ENCODE measurements at regions not wholly inside any gene's neighbourhood (a gene's known extent, or its start where the extent isn't known, plus 50 kb on each side); places are given as distances from the start of the nearest gene placed in this dataset.
A peak's percentile ranks its signal among the peaks of the same experiment; 100 is the strongest.
"Not testable (repeated sequence)": the region's sequence is repeated elsewhere in the genome, so short reads cannot be mapped to it uniquely, and the experiment has no call there.

DNA sequence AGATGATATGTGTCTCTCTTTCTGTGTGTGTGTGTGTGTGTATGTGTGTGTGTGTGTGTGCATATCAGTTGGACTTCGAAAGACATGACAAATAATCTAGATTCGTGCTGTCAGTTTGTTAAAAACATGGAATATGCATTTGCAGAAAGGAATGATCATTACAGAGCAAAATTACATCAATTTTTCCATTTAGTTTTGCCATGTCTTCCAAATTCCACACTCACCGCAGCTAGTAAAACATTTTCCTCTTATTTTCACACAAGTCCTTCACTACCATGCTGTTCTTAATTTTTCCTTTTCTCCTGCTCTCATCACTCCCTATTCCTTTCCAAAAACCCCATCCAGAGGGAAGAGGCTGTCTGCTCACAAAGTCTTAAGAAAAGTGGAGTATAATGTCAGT, 1191.4 kb upstream of the SLC39A10 start:
- no peak for DNase-seq

DNA sequence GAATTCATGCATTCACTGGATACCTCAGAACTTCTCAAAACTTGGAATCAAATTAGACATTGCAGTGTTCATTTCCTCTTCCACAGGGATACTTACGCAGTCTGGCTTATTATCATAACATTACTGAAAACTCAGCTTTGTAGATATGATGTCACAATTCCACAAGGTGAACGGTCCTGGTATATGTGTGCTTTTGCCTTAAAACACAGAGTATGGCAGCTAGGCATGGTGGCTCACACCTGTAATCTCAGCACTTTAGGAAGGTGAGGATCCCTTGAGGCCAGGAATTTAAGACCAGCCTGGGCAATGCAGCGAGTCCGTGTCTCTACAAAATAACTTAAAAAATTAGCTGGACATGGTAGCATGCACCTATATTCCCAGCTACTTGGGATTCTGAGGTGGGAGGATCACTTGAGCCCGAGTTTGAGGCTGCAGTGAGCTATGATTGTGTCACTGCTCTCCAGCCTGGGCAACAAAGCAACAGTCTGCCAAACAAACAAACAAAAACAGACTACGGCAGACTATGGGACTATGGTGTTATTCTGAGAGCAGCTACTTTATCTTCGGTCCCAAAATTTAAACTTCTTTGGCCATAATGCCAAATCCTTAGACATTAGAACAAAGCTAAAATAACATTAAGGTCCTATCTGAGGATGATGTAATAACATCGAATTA, 1191.9 kb upstream of the SLC39A10 start:
- DNase-seq, result no peak

DNA sequence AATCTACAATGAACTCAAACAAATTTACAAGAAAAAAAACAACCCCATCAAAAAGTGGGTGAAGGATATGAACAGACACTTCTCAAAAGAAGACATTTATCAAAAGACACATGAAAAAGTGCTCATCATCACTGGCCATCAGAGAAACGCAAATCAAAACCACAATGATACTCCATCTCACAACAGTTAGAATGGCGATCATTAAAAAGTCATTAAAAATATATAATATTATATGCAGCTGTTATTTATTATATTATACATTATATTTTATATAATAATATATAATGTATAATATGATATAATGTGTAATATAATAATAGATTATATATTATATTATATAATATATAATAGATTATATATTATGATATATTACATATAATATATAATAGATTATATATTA, 1194.1 kb upstream of the SLC39A10 start:
- not testable (repeated sequence) for DNase-seq

DNA sequence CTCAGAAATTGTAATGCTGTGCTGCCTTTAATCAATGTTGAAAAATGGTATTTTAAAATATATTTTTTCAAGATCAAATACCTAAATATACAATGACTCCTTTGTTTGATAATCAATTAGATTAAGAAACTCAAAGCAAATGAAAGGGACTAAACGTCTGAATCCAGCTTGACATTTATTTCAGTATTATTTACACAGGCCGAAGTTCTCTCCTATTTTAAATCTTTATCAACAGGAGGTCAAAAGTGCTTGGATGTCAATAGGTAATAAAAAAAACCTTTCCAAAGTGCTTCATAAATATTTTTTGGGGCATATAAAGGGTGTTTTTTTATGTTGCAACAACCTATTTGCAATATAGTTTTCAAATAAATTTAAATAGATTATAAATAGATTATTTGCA, 1201.7 kb upstream of the SLC39A10 start:
- no peak for DNase-seq

DNA sequence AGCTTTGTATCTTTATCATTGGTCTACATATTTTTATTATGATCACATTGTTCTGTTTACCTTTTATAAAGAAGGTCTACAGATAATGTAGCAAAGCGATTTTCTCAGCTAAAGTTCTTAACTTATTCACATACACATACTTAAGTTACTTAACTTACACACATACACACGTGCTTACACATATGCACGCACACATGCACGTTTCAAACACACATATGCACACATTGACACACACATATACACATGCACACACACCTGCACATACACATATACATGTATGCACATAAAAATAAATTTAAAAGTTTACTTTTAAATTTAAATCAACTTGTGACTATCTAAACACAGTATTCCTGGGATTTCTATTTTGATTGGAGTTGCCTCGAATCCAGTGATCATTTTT, 1204.5 kb upstream of the SLC39A10 start:
- DNase-seq, result no peak

DNA sequence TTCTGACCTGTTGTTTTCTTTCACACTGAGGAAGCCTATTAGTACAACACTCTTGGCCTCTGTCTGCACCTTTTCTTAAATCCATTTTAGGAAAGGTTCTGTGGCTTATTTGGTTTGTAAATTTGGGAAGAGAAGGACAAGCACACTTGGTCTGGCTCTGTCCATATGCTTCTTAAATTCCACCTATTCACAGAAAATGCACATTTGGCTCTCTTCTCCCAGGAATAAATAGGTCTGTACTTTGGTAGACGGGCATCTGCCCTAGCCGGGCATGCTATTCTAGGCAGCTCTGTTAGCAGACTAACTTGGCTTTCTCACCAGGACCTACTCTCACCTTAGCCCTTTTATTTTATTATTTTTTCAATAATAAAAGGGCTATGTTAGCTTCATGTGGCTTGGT, 1211.8 kb upstream of the SLC39A10 start:
- peak; percentile 67 to 85 for DNase-seq

DNA sequence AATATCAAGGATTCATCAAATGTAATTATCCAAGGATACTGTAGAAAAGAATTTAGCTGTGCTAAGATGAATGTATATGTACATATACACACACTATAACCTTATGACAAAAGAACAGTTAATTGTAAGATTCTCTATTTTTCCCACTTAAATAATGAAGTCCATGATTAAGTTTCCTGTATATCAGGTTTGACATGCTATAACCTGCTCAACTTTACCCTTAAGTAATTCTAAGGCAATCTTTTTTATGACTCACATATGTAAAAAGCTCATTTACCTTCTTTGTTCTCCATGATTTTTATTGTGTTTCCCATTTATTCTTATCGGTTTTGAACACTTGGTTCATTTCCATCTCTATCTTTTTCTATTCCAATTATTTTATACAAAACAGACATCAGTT, 1213.1 kb upstream of the SLC39A10 start:
- no peak for DNase-seq

DNA sequence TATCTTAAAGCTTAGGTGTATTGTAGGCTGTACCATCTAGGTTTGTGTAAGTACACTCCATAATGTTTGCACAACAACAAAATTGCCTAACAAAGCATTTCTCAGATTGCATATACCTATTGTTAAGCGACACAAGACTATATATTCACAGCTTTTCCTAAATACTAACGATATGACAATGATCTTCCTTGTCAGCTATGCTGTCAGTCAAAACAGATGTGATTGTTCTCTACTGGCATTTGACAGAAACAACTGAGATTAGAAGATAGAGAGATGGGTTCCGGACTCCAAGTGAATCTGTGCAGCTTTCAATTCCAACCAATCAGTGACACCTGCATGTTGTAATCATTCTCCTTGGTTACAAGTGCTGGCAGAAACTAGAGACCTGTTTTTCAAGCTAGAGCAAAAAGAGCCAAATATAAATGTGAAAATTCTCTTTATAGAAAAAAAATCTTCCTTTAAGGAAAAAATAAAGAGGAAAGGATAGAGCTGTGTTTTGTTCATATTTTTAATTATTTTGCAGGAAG, 1232.3 kb upstream of the SLC39A10 start:
- DNase-seq, result no peak

DNA sequence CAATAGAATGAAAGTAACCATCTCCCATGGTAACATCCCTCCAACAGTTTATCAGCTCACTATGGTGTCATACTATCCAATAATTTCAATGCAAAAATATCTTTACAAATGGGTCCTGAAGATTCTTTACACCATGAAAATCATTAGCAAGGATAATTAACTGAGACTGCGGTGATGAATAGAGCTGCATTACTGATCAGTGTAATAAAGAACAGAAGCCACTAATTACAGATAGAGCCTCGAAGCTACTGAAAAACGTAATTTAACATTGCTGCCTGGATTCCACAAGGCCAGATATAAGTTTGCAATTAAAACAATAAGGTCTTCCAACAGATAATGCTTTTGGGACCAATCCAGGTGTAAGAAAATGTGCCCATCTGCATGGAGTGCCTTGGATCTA, 1245.8 kb upstream of the SLC39A10 start:
- no peak for DNase-seq

DNA sequence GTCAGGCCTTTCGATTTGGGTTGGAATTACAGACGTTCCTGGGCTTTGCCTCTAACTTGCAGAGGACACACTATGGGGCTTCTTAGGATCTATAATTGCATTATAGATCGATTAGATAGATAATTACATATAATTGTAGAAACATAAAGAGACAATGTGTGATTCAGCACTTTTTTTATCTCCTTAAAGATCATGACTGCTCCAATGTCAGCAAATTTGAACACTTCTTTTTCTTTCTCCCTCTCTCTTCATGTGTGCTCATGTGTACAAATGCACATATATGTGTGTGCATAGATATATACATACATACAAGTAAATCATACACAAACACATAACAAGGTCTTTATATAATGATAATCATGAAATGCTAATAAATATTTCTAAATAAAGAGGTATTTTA, 1261.2 kb upstream of the SLC39A10 start:
- DNase-seq, result no peak

DNA sequence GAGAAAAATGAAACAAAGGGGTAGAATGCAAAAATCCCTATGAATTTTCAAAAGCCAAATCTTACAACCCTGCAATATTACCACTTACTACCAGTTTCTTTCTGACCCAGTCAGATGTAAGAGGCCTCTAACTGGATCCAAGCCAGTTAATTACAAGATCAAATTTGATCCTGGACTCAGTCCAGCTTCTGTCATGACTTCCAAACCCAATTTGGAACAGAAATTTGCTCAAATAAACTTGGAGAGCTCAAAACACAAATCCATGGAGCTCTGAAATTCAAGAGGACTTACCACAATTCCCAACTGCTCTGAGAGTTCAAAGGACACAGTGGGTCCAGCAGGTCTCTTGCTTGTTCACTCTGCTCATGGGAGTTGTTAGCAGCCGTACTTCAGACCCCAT, 1271.7 kb upstream of the SLC39A10 start:
- DNase-seq, result no peak

DNA sequence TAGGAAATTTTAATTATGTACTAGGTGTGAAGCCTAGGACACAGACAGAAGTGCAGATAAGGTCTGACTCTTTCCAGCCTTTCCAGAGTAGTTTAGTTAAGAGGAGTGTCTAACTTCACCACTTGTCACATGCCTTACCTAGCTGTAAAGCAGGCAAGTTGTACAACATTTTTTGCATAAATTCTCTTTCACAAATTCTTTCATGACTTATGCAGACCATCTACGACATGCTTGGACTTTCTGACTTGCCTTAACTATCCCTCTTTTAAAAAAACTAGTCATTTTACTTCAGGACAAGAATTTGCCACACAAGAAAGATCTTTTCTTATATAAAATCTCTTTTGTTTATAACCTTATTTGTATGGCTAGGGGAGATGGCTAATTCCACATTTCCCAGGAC, 1273.6 kb upstream of the SLC39A10 start:
- no peak for DNase-seq

DNA sequence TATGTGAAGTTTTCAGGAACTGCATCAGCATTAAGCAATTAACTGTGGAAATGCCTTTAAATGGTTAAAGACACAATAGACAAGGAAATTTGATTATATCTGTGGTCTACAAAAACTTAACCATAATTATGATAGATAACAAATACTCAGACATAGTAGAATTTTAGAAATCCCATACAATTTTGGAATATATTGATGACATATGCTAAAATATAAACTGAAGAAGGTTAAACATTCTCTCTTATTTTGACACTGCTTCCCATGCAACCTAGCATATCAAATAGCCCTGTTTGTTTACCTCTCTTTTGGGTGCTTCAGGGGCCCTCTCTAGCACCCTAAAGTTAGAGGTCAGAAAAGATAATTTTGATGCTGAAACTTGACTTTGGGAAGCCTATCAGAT, 1274.8 kb upstream of the SLC39A10 start:
- DNase-seq, result no peak

DNA sequence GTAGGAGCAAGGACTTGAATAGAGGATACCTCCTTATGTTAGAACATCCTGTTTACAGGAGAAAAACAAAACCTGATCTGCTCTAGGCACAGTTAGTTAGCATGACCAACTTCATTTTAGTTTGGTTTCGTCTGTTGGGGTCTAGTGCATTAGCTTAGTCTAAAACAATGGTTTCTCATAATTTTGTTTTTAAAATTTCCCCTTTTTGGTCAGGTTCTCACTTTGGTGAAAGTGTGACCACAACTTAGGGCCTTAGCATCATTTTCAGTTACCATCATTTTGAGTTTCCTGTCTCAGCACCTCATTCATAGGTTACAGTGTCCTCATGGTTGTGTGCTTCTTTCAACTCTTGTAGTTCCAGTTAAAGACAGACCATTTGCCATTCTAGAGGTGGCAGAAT, 1277.0 kb upstream of the SLC39A10 start:
- no peak for DNase-seq

DNA sequence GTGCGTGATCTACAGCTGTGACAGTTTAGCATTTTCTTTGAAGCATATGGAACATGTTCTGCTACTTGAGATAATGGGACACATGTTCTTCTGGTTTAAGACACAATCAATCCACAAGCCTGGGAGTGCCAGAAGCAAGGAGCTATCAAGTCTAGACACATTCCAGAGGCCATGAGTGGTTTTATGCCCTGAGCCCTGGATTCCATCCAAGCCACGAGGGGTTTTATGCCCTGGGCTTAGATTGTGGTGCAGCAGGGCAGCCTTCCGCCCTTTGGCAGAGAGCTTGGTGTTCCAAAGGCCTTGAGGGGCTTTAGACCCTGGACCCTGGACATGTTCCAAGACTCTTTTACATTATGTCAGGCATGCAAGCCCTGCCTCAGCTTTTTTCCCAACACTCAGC, 1289.6 kb upstream of the SLC39A10 start:
- DNase-seq, result not testable (repeated sequence)

DNA sequence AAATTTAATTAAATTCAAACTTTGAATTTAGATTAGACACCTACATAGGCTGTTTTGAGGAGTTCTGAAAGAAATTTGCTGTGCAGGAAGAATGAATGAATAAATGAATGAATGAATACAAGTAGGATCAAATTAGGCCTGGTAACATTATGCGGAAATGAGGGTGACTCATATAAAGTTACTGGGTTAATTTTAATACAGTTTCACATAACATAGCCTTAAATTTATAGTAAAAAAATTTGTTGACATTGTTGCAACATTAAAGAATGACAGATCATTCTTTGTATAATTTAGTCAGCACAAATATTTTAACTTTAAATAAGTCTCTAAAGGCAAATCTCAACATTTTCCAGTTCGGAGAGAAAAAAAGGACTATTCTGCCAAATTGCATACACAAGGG, 1293.1 kb upstream of the SLC39A10 start:
- no peak for DNase-seq

DNA sequence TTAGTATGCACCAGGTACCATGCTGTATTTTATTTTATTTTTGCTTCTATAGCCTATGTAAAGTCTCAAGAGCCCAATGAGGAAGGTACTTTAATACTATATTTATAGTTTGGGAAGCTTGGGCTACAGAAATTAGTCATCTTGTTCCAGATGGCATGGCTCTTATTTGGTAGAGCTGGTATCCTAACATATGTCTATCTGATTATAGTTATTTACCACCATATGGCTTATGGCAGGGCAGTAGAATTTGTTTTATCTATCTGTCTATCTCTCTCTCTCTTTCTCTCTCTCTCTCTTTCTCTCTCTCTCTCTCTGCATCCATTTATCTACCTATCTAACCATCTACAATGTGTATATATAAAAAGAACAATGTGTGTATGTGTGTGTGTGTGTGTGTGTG, 1293.7 kb upstream of the SLC39A10 start:
- no peak for DNase-seq

DNA sequence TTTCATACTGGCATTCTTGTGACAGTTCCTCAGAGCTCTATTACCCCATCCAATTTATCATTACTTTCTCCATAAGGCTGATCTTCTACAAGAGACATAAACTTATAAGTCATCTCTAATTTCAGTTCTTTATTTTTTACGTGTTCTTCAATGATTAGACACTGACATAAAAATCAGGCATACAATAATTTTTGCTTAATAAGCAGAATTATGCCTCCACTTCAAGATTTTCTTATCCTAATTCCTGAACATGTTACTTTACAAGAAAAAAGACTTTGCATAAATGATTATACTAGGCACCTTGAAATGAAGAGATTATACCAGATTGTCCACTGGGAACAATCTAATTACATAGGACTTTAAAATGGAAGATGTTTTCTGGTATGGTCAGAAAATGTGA, 1304.5 kb upstream of the SLC39A10 start:
- no peak for DNase-seq

DNA sequence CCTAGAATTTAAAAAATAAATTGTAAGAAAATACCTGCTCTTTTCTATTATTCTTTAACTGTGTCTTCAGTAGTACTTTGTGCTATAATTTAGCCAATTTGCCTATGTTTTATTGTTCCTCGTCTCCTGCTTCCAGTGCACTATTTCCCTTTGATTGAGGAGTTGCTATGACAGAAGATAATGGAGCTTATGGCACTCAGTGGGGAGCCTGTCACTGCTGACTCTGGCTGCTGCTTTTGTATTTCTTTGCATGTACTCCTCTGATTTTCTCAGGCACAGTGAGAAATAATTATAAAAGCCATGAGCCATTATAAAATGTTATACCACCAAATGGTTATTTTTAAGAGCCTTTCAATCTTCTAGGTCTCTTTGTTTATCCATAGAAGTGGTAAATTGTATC, 1310.8 kb upstream of the SLC39A10 start:
- DNase-seq, result peak in 1 of 2 experiments; percentile 59

DNA sequence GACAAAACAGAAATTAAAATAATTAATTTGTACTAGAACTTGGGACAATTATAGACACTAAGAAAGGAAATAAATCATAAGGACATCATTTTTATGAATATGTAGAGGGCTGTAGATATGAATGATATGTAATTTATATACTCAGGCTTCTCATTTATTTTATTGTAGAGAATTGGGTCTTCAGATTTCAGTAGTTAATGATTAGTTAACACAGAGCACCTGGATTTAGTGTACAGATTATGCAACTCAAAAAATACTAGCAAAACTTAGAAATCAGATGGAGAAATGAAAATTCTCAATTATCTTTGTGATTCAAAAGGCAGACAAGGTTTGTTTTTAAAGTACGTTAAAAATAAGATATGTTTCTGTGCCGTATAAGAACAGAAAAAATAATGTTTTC, 1311.7 kb upstream of the SLC39A10 start:
- no peak for DNase-seq

DNA sequence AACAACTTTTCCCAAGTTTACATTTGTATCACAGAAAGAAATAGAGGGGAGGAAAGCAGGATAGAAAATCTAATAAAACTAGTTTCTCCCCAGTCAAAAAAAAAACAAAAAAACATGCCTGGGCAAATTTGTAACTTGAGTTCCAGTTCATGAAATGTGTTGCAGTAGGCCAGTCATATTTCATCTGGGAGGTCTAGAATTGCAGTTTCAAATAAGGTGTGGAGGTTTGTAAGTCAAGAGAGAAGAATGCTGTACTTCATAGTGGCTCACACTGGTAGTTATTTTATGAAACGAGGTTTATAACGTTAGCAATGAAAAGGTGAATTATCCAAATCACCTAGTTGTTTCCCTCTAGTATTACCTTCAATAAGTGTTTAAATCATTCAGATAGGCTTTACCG, 1313.9 kb upstream of the SLC39A10 start:
- no peak for DNase-seq

DNA sequence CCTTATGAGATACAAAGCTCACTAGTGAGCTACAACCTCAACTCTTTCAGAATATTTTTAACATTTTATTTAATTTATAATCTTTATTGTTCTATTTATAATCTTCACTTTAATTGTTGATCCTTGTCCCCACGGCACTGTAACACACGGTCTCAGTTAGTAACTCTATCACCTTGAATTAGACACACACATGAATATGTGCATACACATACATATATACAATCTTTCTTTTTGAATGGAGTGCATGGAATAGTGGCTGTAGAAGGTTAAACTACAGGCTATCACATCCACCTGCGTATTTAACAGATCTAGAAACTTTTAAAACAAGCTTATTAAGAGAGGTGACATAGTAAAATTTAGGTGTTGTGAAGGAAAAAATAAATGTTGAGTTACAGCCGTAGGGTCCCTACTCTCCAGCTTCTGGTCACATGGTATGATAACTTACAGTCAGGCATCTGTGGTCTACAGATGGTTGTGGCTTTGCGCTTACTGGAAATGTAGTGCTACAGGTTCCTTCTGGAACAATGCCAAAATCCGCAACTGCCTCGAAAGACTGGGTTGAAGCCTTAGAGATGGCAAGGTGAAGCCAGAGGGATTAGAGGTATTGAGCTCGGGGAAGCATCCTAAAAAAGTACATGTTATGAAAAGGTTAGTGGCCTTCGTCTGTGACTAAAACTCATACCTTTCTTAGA, 1324.1 kb upstream of the SLC39A10 start:
- DNase-seq, result no peak

DNA sequence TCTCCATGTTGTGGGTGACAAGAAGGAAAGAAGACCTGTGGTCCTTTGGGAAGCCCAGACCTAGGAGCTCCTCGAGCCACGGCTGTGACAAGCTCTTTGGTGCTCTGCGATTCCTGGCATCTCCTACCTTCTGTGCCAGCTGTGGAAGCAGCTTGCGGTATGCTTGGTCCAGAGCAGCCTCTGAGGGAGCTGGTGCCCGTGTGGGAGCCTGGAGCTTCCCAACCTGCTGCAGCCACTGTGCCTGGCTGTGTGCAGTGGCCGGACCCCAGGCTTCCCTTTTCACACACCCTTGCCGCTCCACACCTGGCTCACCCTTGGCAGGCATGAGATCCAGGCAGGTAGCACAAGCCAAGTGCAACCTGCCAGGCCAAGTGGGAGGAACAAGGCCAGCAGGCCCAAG, 1328.6 kb upstream of the SLC39A10 start:
- DNase-seq, result no peak

DNA sequence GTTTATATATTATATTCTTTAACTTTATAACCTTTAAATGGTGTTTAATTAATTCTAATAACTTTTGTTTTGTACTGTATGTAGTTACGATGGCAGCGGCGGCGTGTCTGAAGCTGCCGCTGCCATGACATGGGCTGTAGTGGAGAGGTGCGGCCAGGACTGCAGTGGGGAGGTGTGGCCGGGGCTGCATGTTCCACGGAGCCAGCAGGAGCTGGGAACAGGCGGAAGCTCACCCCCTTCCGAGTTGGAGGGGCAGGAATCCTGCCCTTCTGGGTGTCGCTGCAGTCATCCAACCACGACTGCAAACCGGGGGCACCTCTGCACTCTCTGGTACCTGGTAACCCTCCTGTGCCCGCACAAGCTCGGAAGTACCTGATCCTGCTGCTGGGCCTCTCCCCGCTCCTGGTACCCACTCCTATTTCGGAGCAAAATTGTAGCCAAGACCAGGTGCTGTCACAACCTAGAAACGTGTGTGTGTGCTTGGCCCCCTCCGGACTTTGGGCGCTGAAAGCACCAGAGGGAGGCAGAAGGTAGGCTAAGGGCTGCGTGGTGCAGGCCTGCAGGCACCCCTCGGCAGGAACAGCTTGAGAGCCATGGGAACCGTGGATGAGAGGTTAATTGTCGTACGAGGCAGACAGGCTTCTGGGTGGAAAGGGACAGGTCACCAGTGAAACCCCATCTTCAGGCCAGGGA, 1329.7 kb upstream of the SLC39A10 start:
- DNase-seq, result no peak
